Stimulated activated naive CD8-positive, alpha-beta T cell treated with anti-CD3 and anti-CD28 coated beads, Interleukin-15, Interleukin-2, amounts not matched to agents 100 ng/mL and 50 ng/mL, for 24 hours (primary cell): ENCODE measurements at regions not wholly inside any gene's neighbourhood (a gene's known extent, or its start where the extent isn't known, plus 50 kb on each side); places are given as distances from the start of the nearest gene placed in this dataset.
"Not testable (repeated sequence)": the region's sequence is repeated elsewhere in the genome, so short reads cannot be mapped to it uniquely, and the experiment has no call there.

Experiments
- H3K27ac Mint-ChIP-seq: one replicate; pipeline ENCODE4 v1.8.0; 2021; ENCODE audit warnings: mild to moderate bottlenecking, mixed read lengths
- H3K27me3 Mint-ChIP-seq: one replicate; pipeline ENCODE4 v1.8.0; 2021; ENCODE audit warnings: mixed read lengths
- H3K36me3 Mint-ChIP-seq: one replicate; pipeline ENCODE4 v1.8.0; 2021; ENCODE audit warnings: low read depth, mixed read lengths
- H3K4me1 Mint-ChIP-seq: one replicate; pipeline ENCODE4 v1.8.0; 2021; ENCODE audit warnings: low read depth, mixed read lengths
- H3K4me3 Mint-ChIP-seq: one replicate; pipeline ENCODE4 v1.8.0; 2021; ENCODE audit warnings: mild to moderate bottlenecking, mixed read lengths
- H3K9me3 Mint-ChIP-seq: one replicate; pipeline ENCODE4 v1.8.0; 2021; ENCODE audit warnings: mixed read lengths

GRCh38 chr3:8338424-8338823, 163.2 kb upstream of the LMCD1 start:
- H3K4me1 Mint-ChIP-seq = no peaks in the 10 kb centered on the region
- H3K9me3 Mint-ChIP-seq = no peaks in the 10 kb centered on the region
- no peak overlapping the region for H3K27ac Mint-ChIP-seq
- H3K36me3 Mint-ChIP-seq = no peaks in the 10 kb centered on the region
- H3K4me3 Mint-ChIP-seq = no peak overlapping the region
- no peaks in the 10 kb centered on the region for H3K27me3 Mint-ChIP-seq

- no peaks in the 10 kb centered on the region for H3K27me3 Mint-ChIP-seq
- H3K4me3 Mint-ChIP-seq = no peak overlapping the region
- H3K4me1 Mint-ChIP-seq = no peaks in the 10 kb centered on the region
- H3K9me3 Mint-ChIP-seq = peaks cover 22% of the 10 kb centered on the region
- no peak overlapping the region for H3K27ac Mint-ChIP-seq
- H3K36me3 Mint-ChIP-seq = no peaks in the 10 kb centered on the region
These were observed 159.8 kb upstream of the LMCD1 start for GRCh38 chr3:8341821-8342247.

- H3K9me3 Mint-ChIP-seq = peaks cover 22% of the 10 kb centered on the region
- no peak overlapping the region for H3K4me3 Mint-ChIP-seq
- no peaks in the 10 kb centered on the region for H3K27me3 Mint-ChIP-seq
These were observed 158.6 kb upstream of the LMCD1 start for GRCh38 chr3:8343058-8343457.

GRCh38 chr3:8345398-8345797, 156.2 kb upstream of the LMCD1 start:
- Mint-ChIP-seq H3K36me3 (no peaks in the 10 kb centered on the region), H3K9me3 (peaks cover 22% of the 10 kb centered on the region), H3K27ac (no peak overlapping the region), H3K27me3 (no peaks in the 10 kb centered on the region), H3K4me3 (no peak overlapping the region), H3K4me1 (no peaks in the 10 kb centered on the region)

More at GRCh38 chr3:8343058-8343457, 158.6 kb upstream of the LMCD1 start:
- H3K4me1 Mint-ChIP-seq = no peaks in the 10 kb centered on the region
- H3K36me3 Mint-ChIP-seq = no peaks in the 10 kb centered on the region
- H3K27ac Mint-ChIP-seq = no peak overlapping the region

GRCh38 chr3:8348076-8348475, 153.5 kb upstream of the LMCD1 start:
- H3K36me3 Mint-ChIP-seq = no peaks in the 10 kb centered on the region
- H3K27me3 Mint-ChIP-seq = no peaks in the 10 kb centered on the region
- H3K4me3 Mint-ChIP-seq = no peak overlapping the region

GRCh38 chr3:8352475-8352874, 149.1 kb upstream of the LMCD1 start:
- Mint-ChIP-seq H3K27ac (no peak overlapping the region), H3K4me1 (peaks cover 29% of the 10 kb centered on the region), H3K36me3 (no peaks in the 10 kb centered on the region), H3K27me3 (no peaks in the 10 kb centered on the region), H3K4me3 (no peak overlapping the region), H3K9me3 (no peaks in the 10 kb centered on the region)

More at GRCh38 chr3:8348076-8348475, 153.5 kb upstream of the LMCD1 start:
- H3K4me1 Mint-ChIP-seq = no peaks in the 10 kb centered on the region
- H3K27ac Mint-ChIP-seq = no peak overlapping the region
- peaks cover 22% of the 10 kb centered on the region for H3K9me3 Mint-ChIP-seq

- H3K4me3 Mint-ChIP-seq = no peak overlapping the region
- no peaks in the 10 kb centered on the region for H3K27me3 Mint-ChIP-seq
- peaks cover 5% of the 10 kb centered on the region for H3K36me3 Mint-ChIP-seq
- H3K9me3 Mint-ChIP-seq = peaks cover 6% of the 10 kb centered on the region
- H3K4me1 Mint-ChIP-seq = peaks cover 37% of the 10 kb centered on the region
- no peak overlapping the region for H3K27ac Mint-ChIP-seq
These were observed 148.3 kb upstream of the LMCD1 start for GRCh38 chr3:8353364-8353763.

GRCh38 chr3:8355346-8355745, 146.3 kb upstream of the LMCD1 start:
- H3K27ac Mint-ChIP-seq = no peak overlapping the region
- no peak overlapping the region for H3K4me3 Mint-ChIP-seq
- H3K4me1 Mint-ChIP-seq = peaks cover 50% of the 10 kb centered on the region
- H3K27me3 Mint-ChIP-seq = no peaks in the 10 kb centered on the region
- peaks cover 9% of the 10 kb centered on the region for H3K36me3 Mint-ChIP-seq
- peaks cover 18% of the 10 kb centered on the region for H3K9me3 Mint-ChIP-seq

GRCh38 chr3:8356066-8356465, 145.6 kb upstream of the LMCD1 start:
- not testable (repeated sequence) for H3K27me3 Mint-ChIP-seq, H3K27ac Mint-ChIP-seq, H3K4me3 Mint-ChIP-seq
- Mint-ChIP-seq H3K4me1 (peaks cover 50% of the 10 kb centered on the region), H3K36me3 (peaks cover 13% of the 10 kb centered on the region), H3K9me3 (peaks cover 25% of the 10 kb centered on the region)

- H3K4me3 Mint-ChIP-seq = no peak overlapping the region
- no peaks in the 10 kb centered on the region for H3K27me3 Mint-ChIP-seq
- peak overlapping the region; percentile 86 for H3K27ac Mint-ChIP-seq
These were observed 143.8 kb upstream of the LMCD1 start for GRCh38 chr3:8357859-8358258.

GRCh38 chr3:8359133-8359532, 142.5 kb upstream of the LMCD1 start:
- H3K4me3 Mint-ChIP-seq = no peak overlapping the region
- peaks cover 13% of the 10 kb centered on the region for H3K36me3 Mint-ChIP-seq
- no peaks in the 10 kb centered on the region for H3K27me3 Mint-ChIP-seq
- H3K27ac Mint-ChIP-seq = no peak overlapping the region
- peaks cover 53% of the 10 kb centered on the region for H3K4me1 Mint-ChIP-seq
- H3K9me3 Mint-ChIP-seq = peaks cover 37% of the 10 kb centered on the region

More at GRCh38 chr3:8357859-8358258, 143.8 kb upstream of the LMCD1 start:
- H3K9me3 Mint-ChIP-seq = peaks cover 35% of the 10 kb centered on the region
- H3K4me1 Mint-ChIP-seq = peaks cover 53% of the 10 kb centered on the region
- peaks cover 13% of the 10 kb centered on the region for H3K36me3 Mint-ChIP-seq

GRCh38 chr3:8363200-8363599, 138.4 kb upstream of the LMCD1 start:
- Mint-ChIP-seq H3K4me3 (no peak overlapping the region), H3K9me3 (peaks cover 31% of the 10 kb centered on the region), H3K27me3 (no peaks in the 10 kb centered on the region), H3K36me3 (peaks cover 7% of the 10 kb centered on the region), H3K27ac (no peak overlapping the region), H3K4me1 (peaks cover 17% of the 10 kb centered on the region)

GRCh38 chr3:8365541-8365940, 136.1 kb upstream of the LMCD1 start:
- H3K9me3 Mint-ChIP-seq = peaks cover 20% of the 10 kb centered on the region
- H3K27ac Mint-ChIP-seq = no peak overlapping the region

GRCh38 chr3:8366219-8366810, 135.3 kb upstream of the LMCD1 start:
- no peak overlapping the region for H3K4me3 Mint-ChIP-seq
- no peak overlapping the region for H3K27ac Mint-ChIP-seq
- H3K36me3 Mint-ChIP-seq = no peaks in the 10 kb centered on the region
- peaks cover 12% of the 10 kb centered on the region for H3K9me3 Mint-ChIP-seq
- H3K27me3 Mint-ChIP-seq = no peaks in the 10 kb centered on the region
- peaks cover 1% of the 10 kb centered on the region for H3K4me1 Mint-ChIP-seq

More at GRCh38 chr3:8365541-8365940, 136.1 kb upstream of the LMCD1 start:
- Mint-ChIP-seq H3K27me3 (no peaks in the 10 kb centered on the region), H3K4me1 (peaks cover 3% of the 10 kb centered on the region), H3K36me3 (peaks cover 3% of the 10 kb centered on the region), H3K4me3 (no peak overlapping the region)

- H3K9me3 Mint-ChIP-seq = peaks cover 9% of the 10 kb centered on the region
- H3K4me1 Mint-ChIP-seq = no peaks in the 10 kb centered on the region
- no peaks in the 10 kb centered on the region for H3K36me3 Mint-ChIP-seq
- H3K4me3 Mint-ChIP-seq = no peak overlapping the region
- H3K27me3 Mint-ChIP-seq = no peaks in the 10 kb centered on the region
- H3K27ac Mint-ChIP-seq = no peak overlapping the region
These were observed 133.0 kb upstream of the LMCD1 start for GRCh38 chr3:8368598-8368997.

- Mint-ChIP-seq H3K4me1 (no peaks in the 10 kb centered on the region), H3K4me3 (no peak overlapping the region), H3K36me3 (no peaks in the 10 kb centered on the region), H3K9me3 (peaks cover 17% of the 10 kb centered on the region), H3K27me3 (no peaks in the 10 kb centered on the region), H3K27ac (no peak overlapping the region)
These were observed 132.0 kb upstream of the LMCD1 start for GRCh38 chr3:8369638-8370037.
